K562 (cell line): ENCODE measurements at regions not wholly inside any gene's neighbourhood (a gene's known extent, or its start where the extent isn't known, plus 50 kb on each side); places are given as distances from the start of the nearest gene placed in this dataset.

Experiments used
- ATAC-seq: fragments of 200-7000 bp; cut with Tn5 transposase; 3 replicates; pipeline ENCODE4 v1.9.1; 2020; ENCODE audit warnings: moderate library complexity
- BruUV-seq: library from RNA; stranded (reverse); fragments of 400-500 nt; replicated peaks from 2 replicates; lab custom pipeline; 2021; lab: Mats Ljungman, UMichigan
- CTCF ChIA-PET: fragments of 300-600 bp; formaldehyde crosslinking; extraction: SDS; loops from one replicate; lab custom pipeline; 2021; ENCODE audit warnings: low intra/inter-chr PET ratio; lab: Yijun Ruan, JAX
- POLR2A ChIA-PET: fragments of 300-600, 350-650 bp; sonication (Branson Sonifier 250); formaldehyde crosslinking; extraction: SDS; loops from one replicate; lab custom pipeline; 2021; ENCODE audit warnings: antibody characterized with exemption, inconsistent platforms; lab: Yijun Ruan, JAX
- DNase-seq, 4 experiments: peaks; one replicate each; pipeline versions ENCODE4 v3.0.0 to v3.0.0-alpha.2; 2011 to 2018; ENCODE audit warnings: low spot score in 3 of 4, mixed read lengths in 3 of 4; ENCODE audit errors: extremely low read depth in 1 of 4
- FAIRE-seq: peaks from 2 replicates; lab custom pipeline; 2011; peaks lifted over from hg19 to GRCh38; lab: Jason Lieb, UNC
- H2AFZ ChIP-seq: 2 replicates; pipeline ENCODE4 v1.6.0; 2011; ENCODE audit warnings: low read depth, low read length, control low read depth, inconsistent platforms
- H3K27ac ChIP-seq: fragments of 200-600 bp; 3 replicates; pipeline ENCODE4 v1.8.0; 2011; ENCODE audit warnings: low read depth, mild to moderate bottlenecking, control low read depth, inconsistent platforms, low read length, moderate library complexity, mixed read lengths; ENCODE audit errors: extremely low read depth
- H3K27me3 ChIP-seq, 2 experiments: fragments of 300-600 bp in 1 of 2; 2 replicates in 1 of 2; 3 replicates in 1 of 2; pipeline versions ENCODE4 v1.6.0 to v1.8.0; 2011; ENCODE audit warnings: inconsistent platforms in 2 of 2, low read length in 2 of 2, mild to moderate bottlenecking in 1 of 2, mixed read lengths in 1 of 2, moderate library complexity in 1 of 2; ENCODE audit not compliant: control insufficient read depth in 2 of 2, insufficient read depth in 2 of 2
- H3K36me3 ChIP-seq: fragments of 300-600 bp; 3 replicates; pipeline ENCODE4 v1.8.0; 2011; ENCODE audit warnings: mild to moderate bottlenecking, low read length, inconsistent platforms; ENCODE audit not compliant: control insufficient read depth, insufficient read depth
- H3K4me1 ChIP-seq, 2 experiments: fragments of 200-600 bp in 1 of 2; replicated peaks in 1 of 2; 2 replicates in 1 of 2; 3 replicates in 1 of 2; pipeline versions ENCODE4 v1.5.1 to v1.8.0; 2011; ENCODE audit warnings: inconsistent platforms in 2 of 2, low read length in 2 of 2, mild to moderate bottlenecking in 1 of 2, mixed read lengths in 1 of 2, moderate library complexity in 1 of 2; ENCODE audit not compliant: control insufficient read depth in 2 of 2, insufficient read depth in 2 of 2
- H3K4me2 ChIP-seq: 2 replicates; pipeline ENCODE4 v1.6.1; 2011; ENCODE audit warnings: low read length, control low read depth, inconsistent platforms, mixed read lengths; ENCODE audit not compliant: insufficient read depth
- H3K4me3 ChIP-seq: fragments of 200-600 bp; sonication (generic), shearing (Covaris generic); 2 replicates; pipeline ENCODE4 v1.5.1; 2016; ENCODE audit warnings: control low read depth, inconsistent platforms
- H3K79me2 ChIP-seq: fragments of 200-600 bp; 3 replicates; pipeline ENCODE4 v1.8.0; 2011; ENCODE audit warnings: low read length, inconsistent platforms; ENCODE audit not compliant: control insufficient read depth, insufficient read depth
- H3K9ac ChIP-seq, 2 experiments: 2 replicates each; pipeline versions ENCODE4 v1.6.0 to v1.6.1; 2011; ENCODE audit warnings: low read depth in 2 of 2, low read length in 2 of 2, control low read depth in 1 of 2, inconsistent platforms in 1 of 2, mild to moderate bottlenecking in 1 of 2, mixed read lengths in 1 of 2; ENCODE audit not compliant: insufficient read depth in 1 of 2
- H3K9me1 ChIP-seq: one replicate; pipeline ENCODE4 v1.6.0; 2011; ENCODE audit warnings: inconsistent platforms, mild to moderate bottlenecking, low read length, moderate library complexity; ENCODE audit not compliant: control insufficient read depth, insufficient read depth
- H3K9me3 ChIP-seq: replicated peaks from 2 replicates; pipeline ENCODE4 v1.5.1; 2011; ENCODE audit warnings: low read depth, low read length, inconsistent platforms; ENCODE audit not compliant: control insufficient read depth, insufficient read depth
- H4K20me1 ChIP-seq: replicated peaks from 2 replicates; pipeline ENCODE4 v1.6.1; 2011; ENCODE audit warnings: low read length, inconsistent platforms, mixed read lengths; ENCODE audit not compliant: control insufficient read depth, insufficient read depth
- MTA1 ChIP-seq: fragments of 450-650 bp; IDR thresholded peaks from 2 replicates; pipeline ENCODE4 v1.6.1; 2017; ENCODE audit warnings: borderline replicate concordance
- MYC ChIP-seq, 2 experiments: fragments of 250-450 bp in 1 of 2; sonication (Bioruptor Pico) in 1 of 2; IDR thresholded peaks; 2 replicates each; pipeline versions ENCODE4 v1.5.1 to v1.6.1; 2012 to 2021; ENCODE audit warnings: low read depth in 2 of 2, borderline replicate concordance in 1 of 2, improper control_type of control experiment in 1 of 2, low read length in 1 of 2, mild to moderate bottlenecking in 1 of 2, moderate library complexity in 1 of 2
- NFXL1 ChIP-seq: fragments of 450-650 bp; formaldehyde crosslinking; IDR thresholded peaks from 2 replicates; pipeline ENCODE4 v1.4.0; 2021; ENCODE audit warnings: mild to moderate bottlenecking
- NFYB ChIP-seq: IDR thresholded peaks from 2 replicates; pipeline ENCODE4 v1.6.1; 2011; ENCODE audit warnings: mild to moderate bottlenecking, moderate library complexity; ENCODE audit not compliant: insufficient read length; ENCODE audit errors: extremely low read depth
- NUFIP1 ChIP-seq: fragments of 450-650 bp; IDR thresholded peaks from 2 replicates; pipeline ENCODE4 v1.6.1; 2018; ENCODE audit not compliant: partially characterized antibody
- SAFB2 ChIP-seq: fragments of 200-400 bp; formaldehyde crosslinking; IDR thresholded peaks from 2 replicates; pipeline ENCODE4 v1.6.1; 2018; ENCODE audit warnings: borderline replicate concordance, low read length, low read depth, moderate library complexity; ENCODE audit not compliant: severe bottlenecking
- TAF7 ChIP-seq: fragments of 450-650 bp; IDR thresholded peaks from 2 replicates; pipeline ENCODE4 v1.6.1; 2016; ENCODE audit warnings: missing genetic modification characterization, missing compliant biosample characterization
- TOE1 ChIP-seq, 2 experiments: fragments of 450-650 bp in 1 of 2; sonication (generic) in 1 of 2; formaldehyde crosslinking in 1 of 2; IDR thresholded peaks; 2 replicates each; pipeline versions ENCODE4 v1.7.1 to v1.8.0; 2016 to 2022; ENCODE audit warnings: borderline replicate concordance in 2 of 2, mild to moderate bottlenecking in 2 of 2, antibody characterized with exemption in 1 of 2, inconsistent platforms in 1 of 2, low read depth in 1 of 2, missing genetic modification reagents in 1 of 2, moderate library complexity in 1 of 2
- ZBTB8A ChIP-seq: fragments of 450-650 bp; IDR thresholded peaks from 2 replicates; pipeline ENCODE4 v1.6.1; 2018; ENCODE audit warnings: mild to moderate bottlenecking, moderate library complexity; ENCODE audit not compliant: partially characterized antibody
- ZFP91 ChIP-seq: sonication (generic); formaldehyde crosslinking; IDR thresholded peaks from 2 replicates; pipeline ENCODE4 v1.8.0; 2022; ENCODE audit warnings: mild to moderate bottlenecking, missing genetic modification reagents
- ZNF431 ChIP-seq: sonication (generic); formaldehyde crosslinking; IDR thresholded peaks from 2 replicates; pipeline ENCODE4 v1.8.0; 2022; ENCODE audit warnings: mild to moderate bottlenecking, missing genetic modification reagents
- ZNF586 ChIP-seq: fragments of 450-650 bp; formaldehyde crosslinking; conservative IDR thresholded peaks from 2 replicates; pipeline ENCODE4 v1.4.0; 2020; ENCODE audit warnings: mild to moderate bottlenecking, moderate library complexity
- ZSCAN32 ChIP-seq: fragments of 450-650 bp; formaldehyde crosslinking; IDR thresholded peaks from 2 replicates; pipeline ENCODE4 v1.4.0; 2020; ENCODE audit warnings: mild to moderate bottlenecking, moderate library complexity
- WGBS: fragments of 100-300 bp; shearing (Covaris generic); methylation state at CpG from one replicate; pipeline ENCODE4 v1.1.6; 2016; ENCODE audit warnings: low coverage, mixed read lengths; ENCODE audit not compliant: insufficient coverage; ENCODE audit errors: missing lambda C conversion rate; 5-methylcytosine and 5-hydroxymethylcytosine counted together
- in situ Hi-C: fragments of 300-500 bp; cut with MboI; formaldehyde crosslinking; loops from 4 replicates; pipeline ENCODE4 v1.15.0; 2018; ENCODE audit warnings: inconsistent platforms, mixed read lengths
- intact Hi-C: fragments of 100-400 bp; cut with micrococcal nuclease; formaldehyde crosslinking; loops from 2 replicates; pipeline ENCODE4 v1.14.2; 2022

- Histone ChIP-seq H3K9me1 (no peaks in the 10 kb centered on the region), H3K4me1 (peaks cover 0 to 11% of the 10 kb centered on the region in 2 experiments; a peak in 3 of 5 replicates), H3K4me2 (no peak overlapping the region), H3K27ac (no peak overlapping the region), H3K27me3 (no peaks in the 10 kb centered on the region), H3K9ac (no peak overlapping the region), H4K20me1 (no peaks in the 10 kb centered on the region), H3K79me2 (no peaks in the 10 kb centered on the region), H3K36me3 (no peaks in the 10 kb centered on the region), H2AFZ (no peak overlapping the region), H3K4me3 (no peak overlapping the region), H3K9me3 (no peaks in the 10 kb centered on the region)
- no TSS peak for BruUV-seq
- intact Hi-C loops (no loop called here), in situ Hi-C loops (no loop called here)
- POLR2A ChIA-PET: interaction anchor here (0.9 kb wide), 1 partner anchor 30 kb away, joined by 3 read pairs; no protein-coding TSS in a partner anchor
- no peak for FAIRE-seq
- 47% methylated on average over 2 of the region's 2 CpGs for WGBS
- CTCF ChIA-PET: no interaction called here
- no peak for ATAC-seq
- TF ChIP-seq ZFP91 (CRISPR knock-in tag) (no peak), MYC (IDR thresholded peaks at IDR 0.05; ENCODE audit: low read depth, low read length) (no peak), MYC (CRISPR knock-in tag; IDR thresholded peaks at IDR 0.05; ENCODE audit: borderline replicate concordance, low read depth) (no peak), ZSCAN32 (CRISPR knock-in tag) (no peak), NFYB (no peak), TOE1 (IDR thresholded peaks at IDR 0.05; ENCODE audit: borderline replicate concordance) (no peak), TOE1 (CRISPR knock-in tag; IDR thresholded peaks at IDR 0.05; ENCODE audit: borderline replicate concordance, low read depth) (no peak), TAF7 (no peak), ZBTB8A (no peak), NFXL1 (CRISPR knock-in tag) (no peak), SAFB2 (no peak), NUFIP1 (no peak), ZNF586 (no peak), ZNF431 (CRISPR knock-in tag) (no peak), MTA1 (no peak)
- no peak for DNase-seq
These were observed 440.8 kb upstream of the PIK3R1 start for GRCh38 chr5:67774786-67775185.
